K562 (cell line): ENCODE measurements at regions not wholly inside any gene's neighbourhood (a gene's known extent, or its start where the extent isn't known, plus 50 kb on each side); places are given as distances from the start of the nearest gene placed in this dataset.

Source experiments
- ATAC-seq: fragments of 200-7000 bp; cut with Tn5 transposase; 3 replicates; pipeline ENCODE4 v1.9.1; 2020; ENCODE audit warnings: moderate library complexity
- BruUV-seq: library from RNA; stranded (reverse); fragments of 400-500 nt; replicated peaks from 2 replicates; lab custom pipeline; 2021; lab: Mats Ljungman, UMichigan
- CTCF ChIA-PET: fragments of 300-600 bp; formaldehyde crosslinking; extraction: SDS; loops from one replicate; lab custom pipeline; 2021; ENCODE audit warnings: low intra/inter-chr PET ratio; lab: Yijun Ruan, JAX
- POLR2A ChIA-PET: fragments of 300-600, 350-650 bp; sonication (Branson Sonifier 250); formaldehyde crosslinking; extraction: SDS; loops from one replicate; lab custom pipeline; 2021; ENCODE audit warnings: antibody characterized with exemption, inconsistent platforms; lab: Yijun Ruan, JAX
- DNase-seq, 4 experiments: peaks; one replicate each; pipeline versions ENCODE4 v3.0.0 to v3.0.0-alpha.2; 2011 to 2018; ENCODE audit warnings: low spot score in 3 of 4, mixed read lengths in 3 of 4; ENCODE audit errors: extremely low read depth in 1 of 4
- FAIRE-seq: peaks from 2 replicates; lab custom pipeline; 2011; peaks lifted over from hg19 to GRCh38; lab: Jason Lieb, UNC
- H2AFZ ChIP-seq: 2 replicates; pipeline ENCODE4 v1.6.0; 2011; ENCODE audit warnings: low read depth, low read length, control low read depth, inconsistent platforms
- H3K27ac ChIP-seq: fragments of 200-600 bp; 3 replicates; pipeline ENCODE4 v1.8.0; 2011; ENCODE audit warnings: low read depth, mild to moderate bottlenecking, control low read depth, inconsistent platforms, low read length, moderate library complexity, mixed read lengths; ENCODE audit errors: extremely low read depth
- H3K27me3 ChIP-seq, 2 experiments: fragments of 300-600 bp in 1 of 2; 2 replicates in 1 of 2; 3 replicates in 1 of 2; pipeline versions ENCODE4 v1.6.0 to v1.8.0; 2011; ENCODE audit warnings: inconsistent platforms in 2 of 2, low read length in 2 of 2, mild to moderate bottlenecking in 1 of 2, mixed read lengths in 1 of 2, moderate library complexity in 1 of 2; ENCODE audit not compliant: control insufficient read depth in 2 of 2, insufficient read depth in 2 of 2
- H3K36me3 ChIP-seq: fragments of 300-600 bp; 3 replicates; pipeline ENCODE4 v1.8.0; 2011; ENCODE audit warnings: mild to moderate bottlenecking, low read length, inconsistent platforms; ENCODE audit not compliant: control insufficient read depth, insufficient read depth
- H3K4me1 ChIP-seq, 2 experiments: fragments of 200-600 bp in 1 of 2; replicated peaks in 1 of 2; 2 replicates in 1 of 2; 3 replicates in 1 of 2; pipeline versions ENCODE4 v1.5.1 to v1.8.0; 2011; ENCODE audit warnings: inconsistent platforms in 2 of 2, low read length in 2 of 2, mild to moderate bottlenecking in 1 of 2, mixed read lengths in 1 of 2, moderate library complexity in 1 of 2; ENCODE audit not compliant: control insufficient read depth in 2 of 2, insufficient read depth in 2 of 2
- H3K4me2 ChIP-seq: 2 replicates; pipeline ENCODE4 v1.6.1; 2011; ENCODE audit warnings: low read length, control low read depth, inconsistent platforms, mixed read lengths; ENCODE audit not compliant: insufficient read depth
- H3K4me3 ChIP-seq: fragments of 200-600 bp; sonication (generic), shearing (Covaris generic); 2 replicates; pipeline ENCODE4 v1.5.1; 2016; ENCODE audit warnings: control low read depth, inconsistent platforms
- H3K79me2 ChIP-seq: fragments of 200-600 bp; 3 replicates; pipeline ENCODE4 v1.8.0; 2011; ENCODE audit warnings: low read length, inconsistent platforms; ENCODE audit not compliant: control insufficient read depth, insufficient read depth
- H3K9ac ChIP-seq, 2 experiments: 2 replicates each; pipeline versions ENCODE4 v1.6.0 to v1.6.1; 2011; ENCODE audit warnings: low read depth in 2 of 2, low read length in 2 of 2, control low read depth in 1 of 2, inconsistent platforms in 1 of 2, mild to moderate bottlenecking in 1 of 2, mixed read lengths in 1 of 2; ENCODE audit not compliant: insufficient read depth in 1 of 2
- H3K9me1 ChIP-seq: one replicate; pipeline ENCODE4 v1.6.0; 2011; ENCODE audit warnings: inconsistent platforms, mild to moderate bottlenecking, low read length, moderate library complexity; ENCODE audit not compliant: control insufficient read depth, insufficient read depth
- H3K9me3 ChIP-seq: replicated peaks from 2 replicates; pipeline ENCODE4 v1.5.1; 2011; ENCODE audit warnings: low read depth, low read length, inconsistent platforms; ENCODE audit not compliant: control insufficient read depth, insufficient read depth
- H4K20me1 ChIP-seq: replicated peaks from 2 replicates; pipeline ENCODE4 v1.6.1; 2011; ENCODE audit warnings: low read length, inconsistent platforms, mixed read lengths; ENCODE audit not compliant: control insufficient read depth, insufficient read depth
- CTCFL ChIP-seq: IDR thresholded peaks from 2 replicates; pipeline ENCODE4 v1.6.1; 2011; ENCODE audit warnings: borderline replicate concordance, low read depth, mild to moderate bottlenecking, moderate library complexity, low read length; ENCODE audit not compliant: insufficient read depth, poor library complexity, severe bottlenecking
- EGR1 ChIP-seq: fragments of 450-650 bp; conservative IDR thresholded peaks from 2 replicates; pipeline ENCODE4 v1.6.1; 2017; ENCODE audit warnings: mild to moderate bottlenecking
- FOXM1 ChIP-seq, 2 experiments: fragments of 450-650 bp in 1 of 2; sonication (generic) in 1 of 2; formaldehyde crosslinking in 1 of 2; IDR thresholded peaks; 2 replicates each; pipeline versions ENCODE4 v1.6.1 to v1.9.0; 2017 to 2022; ENCODE audit warnings: low read depth in 2 of 2, mild to moderate bottlenecking in 2 of 2, missing genetic modification reagents in 1 of 2, moderate library complexity in 1 of 2
- SIN3B ChIP-seq: fragments of 450-650 bp; IDR thresholded peaks from 2 replicates; pipeline ENCODE4 v1.6.1; 2017; ENCODE audit warnings: low read depth, mild to moderate bottlenecking, moderate library complexity
- SUPT5H ChIP-seq: fragments of 450-650 bp; IDR thresholded peaks from 2 replicates; pipeline ENCODE4 v1.6.1; 2016
- ZBTB17 ChIP-seq: fragments of 450-650 bp; formaldehyde crosslinking; IDR thresholded peaks from 2 replicates; pipeline ENCODE4 v1.4.0; 2020; ENCODE audit warnings: mild to moderate bottlenecking
- WGBS: fragments of 100-300 bp; shearing (Covaris generic); methylation state at CpG from one replicate; pipeline ENCODE4 v1.1.6; 2016; ENCODE audit warnings: low coverage, mixed read lengths; ENCODE audit not compliant: insufficient coverage; ENCODE audit errors: missing lambda C conversion rate; 5-methylcytosine and 5-hydroxymethylcytosine counted together
- in situ Hi-C: fragments of 300-500 bp; cut with MboI; formaldehyde crosslinking; loops from 4 replicates; pipeline ENCODE4 v1.15.0; 2018; ENCODE audit warnings: inconsistent platforms, mixed read lengths
- intact Hi-C: fragments of 100-400 bp; cut with micrococcal nuclease; formaldehyde crosslinking; loops from 2 replicates; pipeline ENCODE4 v1.14.2; 2022

GRCh38 chr5:2695200-2695891, 56.1 kb downstream of the IRX2 start:
- Histone ChIP-seq H3K9me3 (no peaks in the 10 kb centered on the region), H3K27me3 (peaks cover 7 to 37% of the 10 kb centered on the region in 2 experiments; a peak in 3 of 5 replicates)

GRCh38 chr5:2691530-2691929, 59.9 kb downstream of the IRX2 start:
- Histone ChIP-seq H3K9ac (no peak overlapping the region), H2AFZ (no peak overlapping the region), H3K4me2 (no peak overlapping the region), H3K9me1 (no peaks in the 10 kb centered on the region), H3K27me3 (peaks cover 3 to 13% of the 10 kb centered on the region in 2 experiments; a peak in 3 of 5 replicates), H3K9me3 (no peaks in the 10 kb centered on the region), H3K4me3 (no peak overlapping the region), H3K79me2 (no peaks in the 10 kb centered on the region), H4K20me1 (0 out of 2 replicates have a peak, but pooled peaks cover under 1% of the 10 kb centered on the region), H3K4me1 (no peaks in the 10 kb centered on the region), H3K27ac (no peak overlapping the region), H3K36me3 (no peaks in the 10 kb centered on the region)
- no peak for DNase-seq
- intact Hi-C loops (no loop called here), in situ Hi-C loops (no loop called here)
- ATAC-seq, result no peak
- WGBS, result 0% methylated on average over 1 of the region's 1 CpG
- FAIRE-seq, result no peak
- no TSS peak for BruUV-seq
- ChIA-PET POLR2A (no interaction called here), CTCF (no interaction called here)
- TF ChIP-seq EGR1, result no peak
- no peak for TF ChIP-seq ZBTB17 (CRISPR knock-in tag)
- TF ChIP-seq CTCFL, result no peak
- TF ChIP-seq SIN3B, result no peak
- no peak for TF ChIP-seq FOXM1 (IDR thresholded peaks at IDR 0.05; ENCODE audit: low read depth)
- TF ChIP-seq FOXM1 (CRISPR knock-in tag; IDR thresholded peaks at IDR 0.05; ENCODE audit: low read depth), result no peak

More at GRCh38 chr5:2695200-2695891, 56.1 kb downstream of the IRX2 start:
- CTCF ChIA-PET, result no interaction called here
- no peak overlapping the region for H2AFZ ChIP-seq
- BruUV-seq, result no TSS peak
- intact Hi-C loops, result no loop called here
- 4% methylated on average over 8 of the region's 8 CpGs for WGBS
- H3K27ac ChIP-seq, result no peak overlapping the region
- ATAC-seq (no peak), DNase-seq (no peak), FAIRE-seq (no peak)
- H3K9me1 ChIP-seq, result peaks cover 2% of the 10 kb centered on the region
- H3K79me2 ChIP-seq, result no peaks in the 10 kb centered on the region
- H3K9ac ChIP-seq, result no peak overlapping the region
- H3K4me1 ChIP-seq, result no peaks in the 10 kb centered on the region
- no peak for TF ChIP-seq SUPT5H
- no peaks in the 10 kb centered on the region for H3K36me3 ChIP-seq
- H4K20me1 ChIP-seq, result 0 out of 2 replicates have a peak, but pooled peaks cover 3% of the 10 kb centered on the region
- no peak overlapping the region for H3K4me2 ChIP-seq
- no peak overlapping the region for H3K4me3 ChIP-seq
- POLR2A ChIA-PET, result no interaction called here
- in situ Hi-C loops, result no loop called here
